GM12878 (cell line): ENCODE measurements at regions not wholly inside any gene's neighbourhood (a gene's known extent, or its start where the extent isn't known, plus 50 kb on each side); places are given as distances from the start of the nearest gene placed in this dataset.

Source experiments
- BCLAF1 ChIP-seq: fragments of 450-650 bp; IDR thresholded peaks from 2 replicates; pipeline ENCODE4 v1.6.1; 2017; ENCODE audit warnings: antibody characterized with exemption, mild to moderate bottlenecking, moderate library complexity
- EED ChIP-seq: sonication (generic); IDR thresholded peaks from 2 replicates; pipeline ENCODE4 v1.6.1; 2016; ENCODE audit warnings: antibody characterized with exemption, low read depth
- EP300 ChIP-seq, 2 experiments: fragments of 150-350 bp in 1 of 2; IDR thresholded peaks; 2 replicates each; pipeline ENCODE4 v1.6.1; 2011 to 2012; ENCODE audit warnings: low read depth in 2 of 2, low read length in 2 of 2, borderline replicate concordance in 1 of 2, improper control_type of control experiment in 1 of 2, inconsistent platforms in 1 of 2; ENCODE audit not compliant: control insufficient read depth in 1 of 2
- EZH2 ChIP-seq: IDR thresholded peaks from 2 replicates; pipeline ENCODE4 v1.6.1; 2012; ENCODE audit warnings: low read depth, mild to moderate bottlenecking, control low read depth, inconsistent platforms, low read length, borderline replicate concordance; ENCODE audit not compliant: control insufficient read depth
- KAT2A ChIP-seq: conservative IDR thresholded peaks from 2 replicates; pipeline ENCODE4 v1.6.1; 2011; ENCODE audit warnings: low read depth, low read length; ENCODE audit not compliant: control insufficient read depth
- MYC ChIP-seq: IDR thresholded peaks from 2 replicates; pipeline ENCODE4 v1.6.1; 2011; ENCODE audit warnings: mild to moderate bottlenecking, low read length, moderate library complexity, inconsistent platforms; ENCODE audit not compliant: insufficient read depth, insufficient replicate concordance, insufficient read length, severe bottlenecking
- NFYB ChIP-seq: IDR thresholded peaks from 2 replicates; pipeline ENCODE4 v1.6.1; 2011; ENCODE audit warnings: low read depth, mild to moderate bottlenecking, low read length, improper control_type of control experiment, moderate library complexity; ENCODE audit not compliant: insufficient read depth
- POLR2A ChIP-seq: IDR thresholded peaks from 2 replicates; pipeline ENCODE4 v1.6.1; 2011; ENCODE audit warnings: low read depth, mild to moderate bottlenecking, low read length
- SRF ChIP-seq, 2 experiments: IDR thresholded peaks; 2 replicates each; pipeline ENCODE4 v1.6.1; 2011; ENCODE audit warnings: low read depth in 2 of 2, low read length in 2 of 2, mild to moderate bottlenecking in 1 of 2, moderate library complexity in 1 of 2
- TAF1 ChIP-seq: IDR thresholded peaks from 2 replicates; pipeline ENCODE4 v1.6.1; 2011; ENCODE audit warnings: mild to moderate bottlenecking, low read depth, low read length, borderline replicate concordance
- TF ChIP-seq, protein P1 (sequence below), 3 experiments: IDR thresholded peaks in 2 of 3; conservative IDR thresholded peaks in 1 of 3; 2 replicates each; pipeline ENCODE4 v1.5.1; 2011; ENCODE audit warnings: low read depth in 3 of 3, low read length in 3 of 3, mild to moderate bottlenecking in 3 of 3, control low read depth in 2 of 3, moderate library complexity in 2 of 3, inconsistent platforms in 1 of 3, mixed read lengths in 1 of 3; ENCODE audit not compliant: control insufficient read depth in 2 of 3, insufficient read depth in 1 of 3; ENCODE audit errors: extremely low read depth in 1 of 3
- TF ChIP-seq, protein P2 (sequence below): fragments of 150-350 bp; IDR thresholded peaks from 2 replicates; pipeline ENCODE4 v1.6.1; 2016; ENCODE audit warnings: low read depth, low read length

DNA sequence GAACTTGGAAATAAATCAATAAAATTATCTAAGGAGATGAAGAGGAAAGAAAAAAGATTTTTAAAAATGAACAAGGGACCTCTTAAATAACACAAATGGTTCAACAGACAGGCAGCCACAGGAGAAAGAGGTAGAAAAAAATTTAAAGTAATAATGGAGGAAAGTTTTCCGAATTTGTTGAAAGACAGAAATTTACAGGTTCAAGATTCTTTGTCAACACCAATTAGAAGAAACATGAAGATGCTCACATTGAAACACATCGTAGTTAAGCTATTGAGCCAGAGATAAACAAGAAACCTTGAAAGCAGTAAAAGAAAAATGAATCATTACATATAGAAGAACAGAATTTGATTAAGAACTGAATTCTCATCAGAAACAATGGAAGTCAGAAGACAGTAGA is 68.7 kb upstream of the OSMR start:
- TF ChIP-seq, protein P1, sequence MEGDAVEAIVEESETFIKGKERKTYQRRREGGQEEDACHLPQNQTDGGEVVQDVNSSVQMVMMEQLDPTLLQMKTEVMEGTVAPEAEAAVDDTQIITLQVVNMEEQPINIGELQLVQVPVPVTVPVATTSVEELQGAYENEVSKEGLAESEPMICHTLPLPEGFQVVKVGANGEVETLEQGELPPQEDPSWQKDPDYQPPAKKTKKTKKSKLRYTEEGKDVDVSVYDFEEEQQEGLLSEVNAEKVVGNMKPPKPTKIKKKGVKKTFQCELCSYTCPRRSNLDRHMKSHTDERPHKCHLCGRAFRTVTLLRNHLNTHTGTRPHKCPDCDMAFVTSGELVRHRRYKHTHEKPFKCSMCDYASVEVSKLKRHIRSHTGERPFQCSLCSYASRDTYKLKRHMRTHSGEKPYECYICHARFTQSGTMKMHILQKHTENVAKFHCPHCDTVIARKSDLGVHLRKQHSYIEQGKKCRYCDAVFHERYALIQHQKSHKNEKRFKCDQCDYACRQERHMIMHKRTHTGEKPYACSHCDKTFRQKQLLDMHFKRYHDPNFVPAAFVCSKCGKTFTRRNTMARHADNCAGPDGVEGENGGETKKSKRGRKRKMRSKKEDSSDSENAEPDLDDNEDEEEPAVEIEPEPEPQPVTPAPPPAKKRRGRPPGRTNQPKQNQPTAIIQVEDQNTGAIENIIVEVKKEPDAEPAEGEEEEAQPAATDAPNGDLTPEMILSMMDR (IDR thresholded peaks at IDR 0.05 in 2 of 3, conservative IDR thresholded peaks at IDR 0.05 in 1 of 3; ENCODE audit: control insufficient read depth in 2 of 3, extremely low read depth in 1 of 3, insufficient read depth in 1 of 3, low read depth in 3 of 3, low read length in 3 of 3) = no peak
- TF ChIP-seq EED (no peak), POLR2A (no peak), KAT2A (no peak), EZH2 (no peak), SRF (IDR thresholded peaks at IDR 0.05; ENCODE audit: low read depth in 2 of 2, low read length in 2 of 2) (no peak), MYC (no peak), NFYB (no peak), BCLAF1 (no peak), EP300 (IDR thresholded peaks at IDR 0.05; ENCODE audit: borderline replicate concordance in 1 of 2, control insufficient read depth in 1 of 2, low read depth in 2 of 2, low read length in 2 of 2) (no peak), TAF1 (no peak)
- TF ChIP-seq, protein P2, sequence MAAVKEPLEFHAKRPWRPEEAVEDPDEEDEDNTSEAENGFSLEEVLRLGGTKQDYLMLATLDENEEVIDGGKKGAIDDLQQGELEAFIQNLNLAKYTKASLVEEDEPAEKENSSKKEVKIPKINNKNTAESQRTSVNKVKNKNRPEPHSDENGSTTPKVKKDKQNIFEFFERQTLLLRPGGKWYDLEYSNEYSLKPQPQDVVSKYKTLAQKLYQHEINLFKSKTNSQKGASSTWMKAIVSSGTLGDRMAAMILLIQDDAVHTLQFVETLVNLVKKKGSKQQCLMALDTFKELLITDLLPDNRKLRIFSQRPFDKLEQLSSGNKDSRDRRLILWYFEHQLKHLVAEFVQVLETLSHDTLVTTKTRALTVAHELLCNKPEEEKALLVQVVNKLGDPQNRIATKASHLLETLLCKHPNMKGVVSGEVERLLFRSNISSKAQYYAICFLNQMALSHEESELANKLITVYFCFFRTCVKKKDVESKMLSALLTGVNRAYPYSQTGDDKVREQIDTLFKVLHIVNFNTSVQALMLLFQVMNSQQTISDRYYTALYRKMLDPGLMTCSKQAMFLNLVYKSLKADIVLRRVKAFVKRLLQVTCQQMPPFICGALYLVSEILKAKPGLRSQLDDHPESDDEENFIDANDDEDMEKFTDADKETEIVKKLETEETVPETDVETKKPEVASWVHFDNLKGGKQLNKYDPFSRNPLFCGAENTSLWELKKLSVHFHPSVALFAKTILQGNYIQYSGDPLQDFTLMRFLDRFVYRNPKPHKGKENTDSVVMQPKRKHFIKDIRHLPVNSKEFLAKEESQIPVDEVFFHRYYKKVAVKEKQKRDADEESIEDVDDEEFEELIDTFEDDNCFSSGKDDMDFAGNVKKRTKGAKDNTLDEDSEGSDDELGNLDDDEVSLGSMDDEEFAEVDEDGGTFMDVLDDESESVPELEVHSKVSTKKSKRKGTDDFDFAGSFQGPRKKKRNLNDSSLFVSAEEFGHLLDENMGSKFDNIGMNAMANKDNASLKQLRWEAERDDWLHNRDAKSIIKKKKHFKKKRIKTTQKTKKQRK = no peak
